Stomach (tissue), 8 donors: ENCODE measurements at regions not wholly inside any gene's neighbourhood (a gene's known extent, or its start where the extent isn't known, plus 50 kb on each side); places are given as distances from the start of the nearest gene placed in this dataset.

Experiments used
- DNase-seq, 2 donors: peaks; one replicate each; pipeline versions ENCODE4 v3.0.0 to v3.0.0-alpha.2; 2013 to 2019
- H3K27ac ChIP-seq, 5 donors: fragments of 200-600 bp in 4 of 5; sonication (generic) in 4 of 5; one replicate each; pipeline ENCODE4 v1.5.1; 2013 to 2019; ENCODE audit warnings: mild to moderate bottlenecking in 1 of 5, moderate library complexity in 1 of 5
- H3K27me3 ChIP-seq, 3 donors: fragments of 200-600 bp; sonication (generic); one replicate each; pipeline ENCODE4 v1.5.1; 2017 to 2019; ENCODE audit warnings: mixed run types in 1 of 3
- H3K36me3 ChIP-seq, 4 donors: fragments of 200-600 bp; sonication (generic); 1 replicate in 3 of 4; 2 replicates in 1 of 4; pipeline ENCODE4 v1.5.1; 2016 to 2019
- H3K4me1 ChIP-seq, 4 donors: fragments of 200-600 bp; sonication (generic); one replicate each; pipeline ENCODE4 v1.5.1; 2016 to 2019
- H3K4me3 ChIP-seq, 4 donors: fragments of 200-600 bp; sonication (generic) in 3 of 4; one replicate each; pipeline ENCODE4 v1.5.1; 2016 to 2019; ENCODE audit warnings: mild to moderate bottlenecking in 1 of 4
- H3K9me3 ChIP-seq, 4 donors: fragments of 200-600 bp; sonication (generic); one replicate each; pipeline ENCODE4 v1.5.1; 2016 to 2019
- CTCF ChIP-seq, 7 experiments: fragments of 450-650 bp in 4 of 7; fragments of 200-600 bp in 3 of 7; sonication (generic) in 3 of 7; IDR thresholded peaks; one replicate each; pipeline ENCODE4 v1.5.1; 2016 to 2019; ENCODE audit warnings: antibody characterized with exemption in 7 of 7, control low read depth in 2 of 7, mild to moderate bottlenecking in 1 of 7
- EP300 ChIP-seq: sonication (generic); formaldehyde crosslinking; IDR thresholded peaks from one replicate; pipeline ENCODE4 v1.6.1; 2017; ENCODE audit warnings: antibody characterized with exemption
- POLR2A ChIP-seq, 4 donors: fragments of 450-650 bp; IDR thresholded peaks; one replicate each; pipeline ENCODE4 v1.6.1; 2016; ENCODE audit warnings: antibody characterized with exemption in 4 of 4, control low read depth in 2 of 4, mild to moderate bottlenecking in 1 of 4, moderate library complexity in 1 of 4
- POLR2AphosphoS5 ChIP-seq, 3 donors: sonication (generic); formaldehyde crosslinking; IDR thresholded peaks; one replicate each; pipeline ENCODE4 v1.6.1; 2016; ENCODE audit warnings: antibody characterized with exemption in 3 of 3
- WGBS, 5 donors: extraction: QIAGEN DNeasy Blood & Tissue Kit in 3 of 5; methylation state at CpG; one replicate each; pipeline versions ENCODE4 v1.1.5 to v1.1.7; 2013 to 2018; 5-methylcytosine and 5-hydroxymethylcytosine counted together
- intact Hi-C: fragments of 100-400 bp; cut with DNase I; formaldehyde crosslinking; loops from one replicate; pipeline ENCODE4 v1.15.1; 2023; ENCODE audit warnings: low total_unique reads
- donor health status: healthy with polysubstance abuse.
- donor health status: Bipolar disorder and iron deficiency.
- donor health status: healthy.

- H3K36me3 ChIP-seq: no peaks in the 10 kb centered on the region
- TF ChIP-seq POLR2A (IDR thresholded peaks at IDR 0.05) (no peak), CTCF (IDR thresholded peaks at IDR 0.05) (no peak), EP300 (no peak), POLR2AphosphoS5 (IDR thresholded peaks at IDR 0.05) (no peak)
- H3K27ac ChIP-seq: no peak overlapping the region
- intact Hi-C loops: no loop called here
- peak in 1 of 2 donors; percentile 30 for DNase-seq
- H3K27me3 ChIP-seq: peaks cover 0 to 2% (median 0%) of the 10 kb centered on the region in 3 donors
- H3K4me3 ChIP-seq: no peak overlapping the region
- WGBS, 5 donors: 73 to 79% (median 74%) methylated on average over 8 of the region's 8 CpGs
- H3K9me3 ChIP-seq: no peaks in the 10 kb centered on the region
- no peaks in the 10 kb centered on the region for H3K4me1 ChIP-seq
Observed at GRCh38 chr5:167565189-167565954, 726.1 kb upstream of the WWC1 start.

GRCh38 chr5:167570431-167570830, 721.0 kb upstream of the WWC1 start:
- no peak overlapping the region for H3K27ac ChIP-seq
- WGBS, 5 donors: 46 to 58% (median 52%) methylated on average over 5 of the region's 5 CpGs
- peaks cover 0 to 16% (median 4%) of the 10 kb centered on the region in 4 donors for H3K4me1 ChIP-seq
- no peaks in the 10 kb centered on the region for H3K36me3 ChIP-seq
- peaks cover 0 to 40% (median 0%) of the 10 kb centered on the region in 3 donors for H3K27me3 ChIP-seq
- intact Hi-C loops: no loop called here
- H3K9me3 ChIP-seq: no peaks in the 10 kb centered on the region
- no peak for TF ChIP-seq POLR2AphosphoS5 (IDR thresholded peaks at IDR 0.05)
- no peak for TF ChIP-seq POLR2A (IDR thresholded peaks at IDR 0.05)
- TF ChIP-seq CTCF (IDR thresholded peaks at IDR 0.05): no peak
- TF ChIP-seq EP300: no peak
- H3K4me3 ChIP-seq: no peak overlapping the region
- DNase-seq: no peak

- no peak overlapping the region for H3K4me3 ChIP-seq
- no peaks in the 10 kb centered on the region for H3K9me3 ChIP-seq
- no peaks in the 10 kb centered on the region for H3K36me3 ChIP-seq
- WGBS, 5 donors: 74 to 80% (median 78%) methylated on average over 3 of the region's 3 CpGs
- peaks cover 0 to 51% (median 0%) of the 10 kb centered on the region in 3 donors for H3K27me3 ChIP-seq
- H3K27ac ChIP-seq: no peak overlapping the region
- peaks cover 0 to 16% (median 4%) of the 10 kb centered on the region in 4 donors for H3K4me1 ChIP-seq
- intact Hi-C loops: no loop called here
- no peak for TF ChIP-seq EP300
- no peak for TF ChIP-seq POLR2A (IDR thresholded peaks at IDR 0.05)
- TF ChIP-seq POLR2AphosphoS5 (IDR thresholded peaks at IDR 0.05): no peak
- TF ChIP-seq CTCF (IDR thresholded peaks at IDR 0.05): no peak
- DNase-seq: no peak
Observed at GRCh38 chr5:167571824-167572223, 719.6 kb upstream of the WWC1 start.

GRCh38 chr5:167573370-167574127, 717.9 kb upstream of the WWC1 start:
- peaks cover 0 to 4% (median 0%) of the 10 kb centered on the region in 4 donors for H3K9me3 ChIP-seq
- H3K27me3 ChIP-seq: peaks cover 0 to 66% (median 0%) of the 10 kb centered on the region in 3 donors
- 1 to 3% (median 3%) methylated on average over 23 of the region's 23 CpGs for WGBS, 5 donors

More at GRCh38 chr5:167573370-167574127, 717.9 kb upstream of the WWC1 start:
- Histone ChIP-seq H3K4me3 (peak overlapping the region; percentile 13 to 24 (median 20)), H3K27ac (no peak overlapping the region), H3K36me3 (no peaks in the 10 kb centered on the region), H3K4me1 (peaks cover 0 to 16% (median 4%) of the 10 kb centered on the region in 4 donors)
- intact Hi-C loops: no loop called here
- TF ChIP-seq POLR2AphosphoS5 (IDR thresholded peaks at IDR 0.05): no peak
- no peak for TF ChIP-seq CTCF (IDR thresholded peaks at IDR 0.05)
- no peak for TF ChIP-seq POLR2A (IDR thresholded peaks at IDR 0.05)
- TF ChIP-seq EP300: no peak
- peak in 1 of 2 donors; percentile 67 for DNase-seq
